ENCODE measurements at regions not wholly inside any gene's neighbourhood (a gene's known extent, or its start where the extent isn't known, plus 50 kb on each side); places are given as distances from the start of the nearest gene placed in this dataset.

DNA sequence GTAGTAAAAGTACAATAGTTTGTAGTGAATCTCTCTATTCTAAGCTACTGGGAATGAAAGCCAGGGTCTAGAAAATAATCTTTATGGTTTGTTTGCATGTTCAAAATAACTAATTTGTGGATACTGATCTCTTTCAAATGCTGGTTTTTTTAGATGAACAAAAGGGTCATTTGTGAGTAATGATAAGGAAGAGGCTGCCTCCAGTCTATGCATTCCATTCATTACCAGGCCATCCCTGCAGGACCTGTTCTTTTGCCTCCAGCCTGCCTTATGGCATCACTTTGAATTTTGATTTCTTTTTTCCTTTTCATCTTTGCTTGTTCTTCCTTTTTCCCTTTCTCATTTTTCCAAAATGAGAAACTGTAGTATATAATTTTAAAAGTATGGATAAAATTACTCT is 312.3 kb downstream of the CWC27 start:
- TF ChIP-seq CTCF (IDR thresholded peaks at IDR 0.05; ENCODE audit: low read length) (no peak), EZH2 (IDR thresholded peaks at IDR 0.05; ENCODE audit: borderline replicate concordance, low read length) (no peak)
